Pancreas (tissue), 10 donors: ENCODE measurements at regions not wholly inside any gene's neighbourhood (a gene's known extent, or its start where the extent isn't known, plus 50 kb on each side); places are given as distances from the start of the nearest gene placed in this dataset.

ENCODE experiments used
- ATAC-seq, 4 donors: fragments of 200-7000 bp; cut with Tn5 transposase; one replicate each; pipeline versions ENCODE4 v1.8.0 to v1.9.1; 2020; ENCODE audit warnings: mild to moderate bottlenecking in 4 of 4, moderate library complexity in 4 of 4
- DNase-seq, 6 donors: peaks; one replicate each; pipeline ENCODE4 v3.0.0-alpha.2; 2020
- FAIRE-seq: peaks from 2 replicates; lab custom pipeline; 2012; peaks lifted over from hg19 to GRCh38; lab: Jason Lieb, UNC
- H3K27ac ChIP-seq, 4 donors: fragments of 200-600 bp; sonication (generic); 1 replicate in 3 of 4; 2 replicates in 1 of 4; pipeline versions ENCODE4 v1.5.0 to v1.8.0; 2020
- H3K27me3 ChIP-seq, 4 donors: fragments of 200-600 bp; one replicate each; pipeline ENCODE4 v1.8.0; 2021
- H3K36me3 ChIP-seq, 3 donors: fragments of 200-600 bp; sonication (generic) in 1 of 3; one replicate each; pipeline versions ENCODE4 v1.5.0 to v1.8.0; 2020 to 2021
- H3K4me1 ChIP-seq, 3 donors: fragments of 200-600 bp; one replicate each; pipeline ENCODE4 v1.8.0; 2021
- H3K4me3 ChIP-seq, 4 donors: fragments of 200-600 bp; sonication (generic) in 2 of 4; one replicate each; pipeline versions ENCODE4 v1.5.0 to v1.8.0; 2020 to 2021
- H3K9me3 ChIP-seq, 4 donors: fragments of 200-600 bp; one replicate each; pipeline ENCODE4 v1.8.0; 2021
- CTCF ChIP-seq, 4 donors: fragments of 200-600 bp; sonication (generic) in 3 of 4; IDR thresholded peaks; one replicate each; pipeline versions ENCODE4 v1.5.0 to v1.8.0; 2021; ENCODE audit warnings: antibody characterized with exemption in 4 of 4
- WGBS, 2 donors: extraction: QIAGEN DNeasy Blood & Tissue Kit; methylation state at CpG; one replicate each; pipeline ENCODE4 v1.1.7; 2013; 5-methylcytosine and 5-hydroxymethylcytosine counted together
- intact Hi-C, 3 donors: fragments of 100-400 bp; cut with DNase I; formaldehyde crosslinking; loops; one replicate each; pipeline versions ENCODE4 v1.11.1 to v1.14.2; 2022
- donor health status: healthy with polysubstance abuse.
- donor health status: DM: no; HTN: no; CAD: no; lungs with moderate emphysema.
- donor health status: DM: no; HTN: no; CAD: no.
- donor health status: control.
- donor health status: control.
- donor health status: Bipolar disorder and iron deficiency.
- donor health status: DM: yes; HTN: yes; CAD: no.
- donor health status: DM: no; HTN: no; CAD: no.
- donor health status: DM: no; HTN: no; CAD: no.
- donor health status: DM: yes; HTN: yes; CAD: no.

- Histone ChIP-seq H3K4me3 (no peak overlapping the region), H3K27me3 (no peaks in the 10 kb centered on the region), H3K4me1 (no peaks in the 10 kb centered on the region), H3K9me3 (no peaks in the 10 kb centered on the region), H3K36me3 (no peaks in the 10 kb centered on the region), H3K27ac (no peak overlapping the region)
- TF ChIP-seq CTCF (IDR thresholded peaks at IDR 0.05), result no peak
- WGBS, 2 donors, result 30 to 32% methylated on average over 2 of the region's 2 CpGs
- FAIRE-seq (no peak), DNase-seq (no peak), ATAC-seq (no peak)
- intact Hi-C loops, result no loop called here
These were observed 278.5 kb downstream of the TMEM167A start for GRCh38 chr5:82798676-82799075.

- 56 to 63% methylated on average over 5 of the region's 5 CpGs for WGBS, 2 donors
- Histone ChIP-seq H3K27ac (no peak overlapping the region), H3K4me1 (no peaks in the 10 kb centered on the region), H3K9me3 (no peaks in the 10 kb centered on the region), H3K4me3 (no peak overlapping the region), H3K27me3 (no peaks in the 10 kb centered on the region), H3K36me3 (no peaks in the 10 kb centered on the region)
- DNase-seq, result no peak
- FAIRE-seq, result no peak
- TF ChIP-seq CTCF (IDR thresholded peaks at IDR 0.05), result no peak
- intact Hi-C loops, result no loop called here
- ATAC-seq, result no peak
These were observed 280.4 kb downstream of the TMEM167A start for GRCh38 chr5:82796643-82797416.

GRCh38 chr5:82794876-82795275 lies 282.3 kb downstream of the TMEM167A start:
- WGBS, 2 donors, result 62 to 75% methylated on average over 2 of the region's 2 CpGs
- no peaks in the 10 kb centered on the region for H3K27me3 ChIP-seq
- intact Hi-C loops, result no loop called here

DNA sequence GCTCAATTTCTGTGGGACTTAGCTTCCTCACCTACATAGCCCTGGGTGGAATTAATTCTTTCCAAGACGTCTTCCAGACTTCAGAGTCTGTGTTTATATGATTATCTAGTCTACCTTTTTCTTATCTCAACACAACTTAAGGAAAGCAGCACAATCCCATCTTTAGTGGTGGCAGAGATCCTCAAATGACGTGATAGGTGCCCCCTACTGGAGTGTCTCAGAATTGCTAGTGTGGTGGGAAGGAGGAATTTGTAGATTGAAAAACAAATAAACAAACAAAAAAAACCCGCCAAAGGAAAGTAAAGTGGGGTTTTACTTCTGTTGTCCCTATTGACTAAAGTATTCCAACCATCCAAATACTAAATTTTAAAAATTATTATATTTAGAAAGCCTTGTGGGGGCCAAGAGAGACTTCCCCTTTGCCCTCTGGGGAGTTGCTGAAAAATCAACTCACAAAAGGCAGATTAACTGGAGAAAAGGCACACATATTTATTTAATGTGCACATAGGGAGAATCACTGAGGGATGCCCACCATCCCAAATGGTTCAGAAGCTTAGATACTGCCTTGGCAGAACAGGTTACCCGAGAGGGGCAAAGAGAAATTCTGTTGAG lies 283.3 kb downstream of the TMEM167A start:
- no peaks in the 10 kb centered on the region for H3K36me3 ChIP-seq
- intact Hi-C loops, result no loop called here
- TF ChIP-seq CTCF (IDR thresholded peaks at IDR 0.05), result peak; percentile 37 to 67 (median 55)
- no peaks in the 10 kb centered on the region for H3K9me3 ChIP-seq
- ATAC-seq, result peak in 1 of 4 donors; percentile 48
- no peaks in the 10 kb centered on the region for H3K4me1 ChIP-seq
- H3K27me3 ChIP-seq, result no peaks in the 10 kb centered on the region
- WGBS, 2 donors, result 34 to 37% methylated on average over 4 of the region's 4 CpGs
- no peak overlapping the region for H3K27ac ChIP-seq
- peak in 1 of 6 donors; percentile 21 for DNase-seq
- no peak for FAIRE-seq
- H3K4me3 ChIP-seq, result no peak overlapping the region

More at GRCh38 chr5:82794876-82795275, 282.3 kb downstream of the TMEM167A start:
- no peak for FAIRE-seq
- Histone ChIP-seq H3K9me3 (no peaks in the 10 kb centered on the region), H3K27ac (no peak overlapping the region), H3K4me1 (no peaks in the 10 kb centered on the region), H3K4me3 (no peak overlapping the region), H3K36me3 (no peaks in the 10 kb centered on the region)
- no peak for DNase-seq
- no peak for ATAC-seq
- no peak for TF ChIP-seq CTCF (IDR thresholded peaks at IDR 0.05)

DNA sequence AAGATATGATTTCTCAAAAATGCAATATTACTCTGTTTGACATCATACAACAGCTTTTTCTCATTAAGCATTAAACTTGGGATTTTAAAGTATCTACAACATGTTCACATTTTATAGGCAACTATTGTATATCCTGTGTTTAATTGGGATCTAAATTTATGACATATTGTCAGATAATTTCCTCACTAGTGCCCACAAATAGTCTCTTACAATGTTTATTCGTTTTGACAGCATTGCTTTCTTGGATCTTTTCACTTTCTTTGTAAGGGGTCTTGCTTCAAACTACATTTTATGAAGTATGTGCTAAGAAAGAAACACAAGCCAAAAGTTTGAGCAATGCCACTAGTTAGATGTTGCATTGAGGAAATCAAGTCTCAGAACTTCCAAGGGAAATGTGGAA lies 285.1 kb downstream of the TMEM167A start:
- H3K9me3 ChIP-seq, result no peaks in the 10 kb centered on the region
- no peaks in the 10 kb centered on the region for H3K36me3 ChIP-seq
- H3K27me3 ChIP-seq, result no peaks in the 10 kb centered on the region
- H3K4me1 ChIP-seq, result no peaks in the 10 kb centered on the region
- DNase-seq (no peak), FAIRE-seq (no peak), ATAC-seq (no peak)
- no peak overlapping the region for H3K27ac ChIP-seq
- no peak for TF ChIP-seq CTCF (IDR thresholded peaks at IDR 0.05)
- 58 to 67% methylated on average over 1 of the region's 1 CpG for WGBS, 2 donors
- intact Hi-C loops, result no loop called here
- no peak overlapping the region for H3K4me3 ChIP-seq
